NAMALWA (cell line): ENCODE measurements at regions not wholly inside any gene's neighbourhood (a gene's known extent, or its start where the extent isn't known, plus 50 kb on each side); places are given as distances from the start of the nearest gene placed in this dataset.
"Not testable (repeated sequence)": the region's sequence is repeated elsewhere in the genome, so short reads cannot be mapped to it uniquely, and the experiment has no call there.

ENCODE experiments used
- DNase-seq: peaks from one replicate; pipeline ENCODE4 v3.0.0-alpha.2; 2015; ENCODE audit warnings: low spot score

GRCh38 chr12:83361475-83361874 is 674.8 kb downstream of the TMTC2 start:
- DNase-seq: no peak

- no peak for DNase-seq
Measured at GRCh38 chr12:83361071-83361470, 674.4 kb downstream of the TMTC2 start.

GRCh38 chr12:83349907-83350611 is 663.4 kb downstream of the TMTC2 start:
- DNase-seq: no peak

GRCh38 chr12:83346333-83346732 is 659.6 kb downstream of the TMTC2 start:
- no peak for DNase-seq

- no peak for DNase-seq
Measured at GRCh38 chr12:83343767-83344166, 657.1 kb downstream of the TMTC2 start.

- no peak for DNase-seq
Measured at GRCh38 chr12:83335748-83336147, 649.0 kb downstream of the TMTC2 start.

GRCh38 chr12:83326666-83327065 is 640.0 kb downstream of the TMTC2 start:
- no peak for DNase-seq

GRCh38 chr12:83323866-83324265 is 637.2 kb downstream of the TMTC2 start:
- no peak for DNase-seq

- DNase-seq: no peak
Measured at GRCh38 chr12:83322809-83323208, 636.1 kb downstream of the TMTC2 start.

GRCh38 chr12:83321971-83322370 is 635.3 kb downstream of the TMTC2 start:
- DNase-seq: no peak

GRCh38 chr12:83320350-83320749 is 633.6 kb downstream of the TMTC2 start:
- DNase-seq: no peak

GRCh38 chr12:83318386-83319098 is 631.8 kb downstream of the TMTC2 start:
- DNase-seq: no peak

GRCh38 chr12:83317595-83317994 is 630.9 kb downstream of the TMTC2 start:
- DNase-seq: no peak

GRCh38 chr12:83313827-83314226 is 627.1 kb downstream of the TMTC2 start:
- no peak for DNase-seq

GRCh38 chr12:83313322-83313721 is 626.6 kb downstream of the TMTC2 start:
- DNase-seq: no peak

- no peak for DNase-seq
Measured at GRCh38 chr12:83276904-83277303, 590.2 kb downstream of the TMTC2 start.

- DNase-seq: no peak
Measured at GRCh38 chr12:83271201-83271600, 584.5 kb downstream of the TMTC2 start.

- DNase-seq: no peak
Measured at GRCh38 chr12:83265808-83266207, 579.1 kb downstream of the TMTC2 start.

GRCh38 chr12:83261998-83262397 is 575.3 kb downstream of the TMTC2 start:
- DNase-seq: peak; percentile 19

GRCh38 chr12:83260126-83260525 is 573.4 kb downstream of the TMTC2 start:
- DNase-seq: not testable (repeated sequence)

- no peak for DNase-seq
Measured at GRCh38 chr12:83257726-83258125, 571.0 kb downstream of the TMTC2 start.

GRCh38 chr12:83256562-83256961 is 569.9 kb downstream of the TMTC2 start:
- DNase-seq: no peak

GRCh38 chr12:83250866-83251265 is 564.2 kb downstream of the TMTC2 start:
- no peak for DNase-seq

- DNase-seq: no peak
Measured at GRCh38 chr12:83245156-83245555, 558.5 kb downstream of the TMTC2 start.
